NCI-H526 (cell line): ENCODE measurements at regions not wholly inside any gene's neighbourhood (a gene's known extent, or its start where the extent isn't known, plus 50 kb on each side); places are given as distances from the start of the nearest gene placed in this dataset.
"Not testable (repeated sequence)": the region's sequence is repeated elsewhere in the genome, so short reads cannot be mapped to it uniquely, and the experiment has no call there.

Source experiments
- DNase-seq, 2 experiments: peaks; one replicate each; lab custom pipeline; 2025; lab: John Stamatoyannopoulos, UW

DNA sequence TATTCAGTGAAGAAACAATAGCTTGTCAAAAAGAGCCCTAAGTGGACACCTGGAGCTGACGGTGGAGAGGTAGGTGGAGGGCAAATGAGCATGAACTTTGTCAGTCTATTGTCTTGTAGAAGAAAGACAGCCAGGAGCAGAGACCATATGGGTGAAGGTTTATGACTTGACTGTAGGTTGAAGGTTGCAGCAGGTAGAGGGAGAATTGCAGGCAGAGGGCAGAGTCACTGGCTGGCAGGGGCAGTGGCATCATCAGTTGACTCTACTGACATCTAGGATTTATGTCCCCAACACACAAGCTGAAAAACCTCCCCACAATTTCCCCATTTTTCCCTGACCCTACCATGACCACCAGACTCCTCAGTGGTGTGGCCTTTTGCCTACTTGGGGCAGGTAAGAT, 243.6 kb upstream of the PRSS58 start:
- DNase-seq: no peak

DNA sequence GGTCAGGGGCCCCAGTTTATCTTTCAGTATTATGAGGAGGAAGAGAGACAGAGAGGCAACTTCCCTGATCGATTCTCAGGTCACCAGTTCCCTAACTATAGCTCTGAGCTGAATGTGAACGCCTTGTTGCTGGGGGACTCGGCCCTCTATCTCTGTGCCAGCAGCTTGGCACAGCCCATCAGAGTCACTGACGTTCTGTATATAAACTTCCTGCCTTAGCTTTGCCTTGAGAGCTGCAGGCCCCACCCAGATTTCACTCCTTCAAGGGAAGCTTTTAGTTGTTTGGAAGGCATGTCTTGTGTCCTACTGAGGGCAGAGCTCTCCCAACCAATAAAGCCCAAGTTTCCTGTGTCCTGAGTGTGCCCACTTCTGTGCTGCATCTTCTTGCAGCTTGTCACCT, 242.5 kb upstream of the PRSS58 start:
- no peak for DNase-seq

DNA sequence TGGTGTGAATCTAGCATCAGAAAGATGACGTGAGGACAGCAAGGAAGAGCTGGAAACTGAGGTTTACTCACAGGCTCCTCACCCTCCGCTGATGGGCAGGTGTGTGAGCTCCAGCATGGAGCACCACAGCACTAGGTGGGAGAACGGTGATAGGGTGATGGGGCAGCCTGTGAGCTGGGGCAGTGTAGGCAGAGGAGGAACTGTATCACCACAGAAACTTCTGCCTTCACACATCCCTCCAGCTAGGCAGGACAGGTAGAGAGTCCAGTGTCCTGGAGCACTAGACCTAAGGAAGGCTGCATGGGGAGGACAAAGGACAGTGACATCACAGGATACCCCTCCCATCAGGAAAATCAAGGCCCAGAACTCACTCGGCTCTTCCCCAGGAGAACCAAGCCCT, 241.8 kb upstream of the PRSS58 start:
- DNase-seq: no peak

DNA sequence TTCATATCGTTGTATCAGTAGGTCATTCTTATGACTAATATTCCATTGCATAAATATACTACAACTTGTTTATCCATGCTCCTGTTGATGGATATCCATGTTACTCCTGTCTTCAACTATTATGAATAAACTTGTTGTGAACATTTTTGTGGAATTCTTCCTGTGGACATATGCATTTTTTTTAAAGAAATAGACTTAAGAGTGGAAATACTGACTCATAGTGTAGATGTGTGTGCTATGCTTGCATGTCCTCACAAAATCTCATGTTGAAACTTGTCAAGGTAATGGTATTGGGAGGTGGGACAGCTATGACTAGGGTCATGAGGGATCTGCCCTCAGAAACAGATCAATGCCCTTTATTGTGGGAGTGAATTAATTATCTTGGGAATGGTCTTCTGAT, 240.5 kb upstream of the PRSS58 start:
- no peak for DNase-seq

DNA sequence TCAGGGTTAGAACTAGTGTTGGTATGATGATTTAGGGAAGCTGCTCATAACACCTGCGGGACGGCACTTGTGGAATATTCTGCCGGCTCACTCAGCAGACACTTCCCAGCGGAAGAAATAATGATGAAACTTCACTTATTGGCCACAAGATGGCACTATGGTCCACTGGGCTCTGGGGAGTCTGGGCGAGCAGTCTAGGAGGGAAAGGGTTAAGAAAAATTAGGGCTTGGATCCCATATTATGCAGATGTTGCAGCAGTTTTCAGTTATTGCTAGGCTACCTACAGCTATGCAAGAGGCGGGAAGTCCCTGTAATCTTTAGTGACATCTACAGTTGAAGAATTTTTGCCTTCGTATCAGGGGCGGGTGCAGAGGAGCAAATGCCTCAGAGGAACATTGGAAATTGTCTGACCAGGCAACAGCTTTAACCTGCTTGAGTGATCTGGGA, 238.7 kb upstream of the PRSS58 start:
- peak; percentile 84 to 93 for DNase-seq

DNA sequence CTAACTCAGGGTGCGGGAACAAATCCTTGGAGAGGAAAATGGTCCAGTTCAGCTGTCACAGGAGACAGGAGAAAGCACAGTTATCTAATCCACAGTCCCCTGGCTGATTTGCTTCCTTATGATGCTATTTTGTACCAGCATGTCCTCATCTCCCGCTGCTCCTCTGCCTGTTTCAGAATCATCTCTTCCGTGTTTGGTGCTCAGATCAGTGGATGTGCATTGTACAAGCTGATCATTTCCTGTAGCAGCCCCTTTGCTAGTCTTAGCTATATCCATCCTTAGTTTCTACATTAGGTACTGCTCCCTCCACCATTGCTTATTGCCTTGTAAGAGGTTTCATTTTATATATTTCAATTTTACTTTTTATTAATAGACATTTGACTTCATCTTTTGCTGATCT, 238.0 kb upstream of the PRSS58 start:
- not testable (repeated sequence) for DNase-seq

DNA sequence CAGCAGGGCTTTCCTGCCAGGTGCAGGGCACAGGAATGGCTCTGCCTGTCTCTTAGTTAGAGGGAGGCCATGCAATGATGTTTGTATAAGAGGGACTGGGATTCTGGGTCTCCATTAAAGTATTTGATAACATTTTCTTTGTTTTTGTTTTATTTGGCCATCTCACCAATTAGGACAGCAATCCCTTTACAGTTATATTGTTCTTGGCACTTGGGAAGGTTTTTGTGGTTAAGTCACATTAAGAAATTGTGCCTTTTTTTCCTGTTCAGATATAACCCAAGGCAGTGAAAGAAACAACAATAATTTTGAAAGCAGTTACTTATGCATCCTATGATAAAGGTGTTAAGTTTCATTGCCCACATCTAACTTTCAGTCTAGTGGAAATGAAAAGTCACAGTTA, 237.4 kb upstream of the PRSS58 start:
- not testable (repeated sequence) for DNase-seq

DNA sequence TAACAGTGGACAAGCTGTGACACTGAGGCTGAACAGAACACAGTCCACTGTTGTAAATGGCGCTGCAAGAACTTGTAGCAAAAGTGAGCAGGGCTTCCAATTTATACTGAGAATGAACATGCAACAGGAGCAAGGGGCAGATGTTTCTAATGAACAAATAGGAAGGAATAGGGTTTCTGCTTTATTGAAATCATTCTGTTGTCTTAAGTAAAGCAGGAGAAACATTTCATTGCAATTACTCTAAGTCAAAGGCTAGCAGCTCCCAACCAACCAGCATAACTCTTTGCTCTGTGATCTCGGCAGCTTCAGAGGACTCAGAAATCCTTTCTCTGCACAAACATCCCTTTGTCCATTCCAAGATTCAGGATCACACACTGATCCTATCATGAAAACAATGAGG, 236.2 kb upstream of the PRSS58 start:
- no peak for DNase-seq

DNA sequence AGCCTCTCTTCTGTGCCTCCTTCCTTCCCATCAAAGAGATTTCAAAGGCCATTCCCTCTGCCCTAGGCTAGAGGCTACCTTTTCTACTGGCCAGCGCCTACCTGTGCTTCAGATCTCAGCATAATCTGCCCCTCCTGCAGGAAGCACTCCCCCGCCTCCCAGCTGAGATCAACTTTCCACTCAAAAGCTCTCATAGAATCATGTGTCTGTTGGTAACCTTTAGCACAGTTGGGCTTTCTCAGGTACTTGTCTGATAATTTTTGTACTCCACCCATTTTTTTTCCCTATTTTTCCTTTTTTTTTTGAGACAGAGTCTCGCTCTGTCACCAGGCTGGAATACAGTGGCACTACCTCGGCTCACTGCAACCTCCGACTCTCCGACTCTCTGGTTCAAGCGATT, 231.0 kb upstream of the PRSS58 start:
- DNase-seq: no peak

DNA sequence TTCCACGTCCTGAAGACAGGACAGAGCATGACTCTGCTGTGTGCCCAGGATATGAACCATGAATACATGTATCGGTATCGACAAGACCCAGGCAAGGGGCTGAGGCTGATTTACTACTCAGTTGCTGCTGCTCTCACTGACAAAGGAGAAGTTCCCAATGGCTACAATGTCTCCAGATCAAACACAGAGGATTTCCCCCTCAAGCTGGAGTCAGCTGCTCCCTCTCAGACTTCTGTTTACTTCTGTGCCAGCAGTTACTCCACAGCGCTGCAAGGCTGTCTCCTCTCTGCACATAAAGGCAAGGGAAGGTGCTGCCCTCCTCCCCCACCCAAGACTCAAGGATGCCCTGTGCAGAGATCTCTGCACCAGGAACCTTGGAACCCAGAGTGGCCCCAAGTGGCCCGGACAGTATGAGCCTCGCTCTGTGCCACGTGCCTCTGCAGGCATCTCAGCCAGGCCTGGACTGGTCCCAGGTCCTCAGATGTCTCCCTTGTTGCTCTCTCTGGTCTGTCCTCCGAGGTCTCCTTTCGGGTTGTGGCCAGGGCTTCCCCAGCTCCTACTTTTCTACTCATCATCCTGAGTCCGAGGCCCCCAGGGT, 230.3 kb upstream of the PRSS58 start:
- DNase-seq: no peak

DNA sequence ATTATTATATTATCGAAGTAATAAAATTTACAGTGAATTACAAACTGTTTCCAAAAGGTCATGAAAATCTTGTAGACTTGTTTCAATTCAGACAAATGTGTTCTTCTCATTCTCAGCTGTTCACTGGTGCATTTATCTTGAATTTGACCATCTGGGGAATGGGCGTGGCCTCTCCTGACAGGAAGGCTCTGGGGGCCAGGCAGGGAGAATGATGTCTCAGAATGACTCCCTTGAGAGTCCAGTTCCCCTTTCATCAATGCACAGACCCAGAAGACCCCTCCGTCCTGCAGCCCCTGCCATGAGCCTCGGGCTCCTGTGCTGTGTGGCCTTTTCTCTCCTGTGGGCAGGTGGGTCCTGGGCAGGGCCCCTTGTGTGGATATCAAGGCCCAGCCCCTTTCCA, 229.7 kb upstream of the PRSS58 start:
- DNase-seq: not testable (repeated sequence)

DNA sequence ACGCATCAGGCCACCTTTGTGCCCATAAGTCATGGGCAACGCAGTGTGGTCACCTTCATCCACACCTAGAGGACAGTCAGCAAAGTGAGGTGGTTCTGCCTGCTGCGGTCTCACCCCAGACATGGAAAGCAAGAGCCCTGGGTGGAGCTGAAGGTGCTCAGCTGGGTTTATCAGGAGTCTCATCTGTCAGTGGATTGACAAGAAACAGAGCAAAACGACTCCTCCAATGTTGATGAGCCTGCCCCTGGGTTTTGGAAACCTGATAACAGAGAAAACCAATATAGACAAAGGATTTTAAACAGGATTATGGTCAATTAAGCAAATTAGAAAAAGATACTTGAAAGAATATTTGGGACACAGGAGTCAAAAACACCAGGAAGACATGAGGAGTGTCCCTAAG, 229.3 kb upstream of the PRSS58 start:
- DNase-seq: no peak

DNA sequence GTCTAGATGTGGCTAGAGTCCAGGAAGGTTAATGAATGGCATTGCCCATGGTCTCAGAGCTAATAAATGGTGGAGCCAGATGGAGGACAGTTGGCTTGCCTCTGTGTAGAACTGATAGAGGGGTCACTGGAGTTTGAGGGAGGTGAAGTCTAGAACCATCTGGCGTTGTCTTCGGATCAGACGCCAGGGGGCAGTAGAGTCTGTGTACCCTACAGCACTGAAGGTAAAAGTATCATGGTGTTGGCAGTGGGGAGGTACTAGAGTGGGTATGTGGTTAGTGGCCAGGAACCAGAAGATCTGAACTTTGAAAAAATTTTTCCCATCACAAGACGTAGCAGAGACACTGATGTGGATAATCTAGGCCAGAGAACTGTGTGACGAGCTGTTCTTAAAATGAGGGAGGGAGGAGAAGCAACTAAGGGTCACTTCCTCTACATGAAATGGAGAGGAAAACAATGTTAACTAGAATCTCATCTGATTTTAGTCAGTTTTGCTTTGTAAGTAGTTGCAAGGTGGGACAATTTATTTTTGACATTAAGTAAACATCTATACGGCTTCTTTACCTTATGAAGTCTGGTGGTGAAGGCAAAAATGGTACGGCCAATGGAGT, 227.9 kb upstream of the PRSS58 start:
- DNase-seq: no peak

DNA sequence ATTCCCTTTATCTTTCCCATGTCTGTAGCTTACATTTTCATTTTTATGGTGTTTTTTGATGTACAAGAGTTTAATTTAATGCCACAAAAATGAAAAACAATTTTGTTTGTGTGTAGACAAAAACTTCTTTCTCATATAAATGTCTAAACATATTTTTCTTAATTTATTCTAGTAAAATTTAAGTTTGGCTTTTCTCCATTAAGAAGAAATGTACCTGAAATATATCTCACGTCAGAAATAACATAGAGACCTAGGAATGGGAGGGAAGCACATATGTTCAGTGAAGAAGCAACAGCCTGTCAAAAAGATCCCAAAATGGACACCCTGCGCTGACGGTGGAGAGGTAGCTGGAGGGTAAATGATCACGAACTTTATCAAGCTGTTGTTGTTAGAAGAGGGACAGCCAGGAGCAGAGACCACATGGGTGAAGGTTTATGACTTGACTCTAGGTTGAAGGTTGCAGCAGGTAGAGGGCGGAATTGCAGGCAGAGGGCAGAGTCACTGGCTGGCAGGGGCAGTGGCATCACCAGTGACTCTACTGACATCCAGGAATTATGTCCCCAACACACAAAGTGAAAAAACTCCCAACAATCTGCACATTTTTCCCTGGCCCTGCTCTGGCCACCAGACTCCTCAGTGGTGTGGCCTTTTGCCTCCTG, 225.9 kb upstream of the PRSS58 start:
- no peak for DNase-seq

DNA sequence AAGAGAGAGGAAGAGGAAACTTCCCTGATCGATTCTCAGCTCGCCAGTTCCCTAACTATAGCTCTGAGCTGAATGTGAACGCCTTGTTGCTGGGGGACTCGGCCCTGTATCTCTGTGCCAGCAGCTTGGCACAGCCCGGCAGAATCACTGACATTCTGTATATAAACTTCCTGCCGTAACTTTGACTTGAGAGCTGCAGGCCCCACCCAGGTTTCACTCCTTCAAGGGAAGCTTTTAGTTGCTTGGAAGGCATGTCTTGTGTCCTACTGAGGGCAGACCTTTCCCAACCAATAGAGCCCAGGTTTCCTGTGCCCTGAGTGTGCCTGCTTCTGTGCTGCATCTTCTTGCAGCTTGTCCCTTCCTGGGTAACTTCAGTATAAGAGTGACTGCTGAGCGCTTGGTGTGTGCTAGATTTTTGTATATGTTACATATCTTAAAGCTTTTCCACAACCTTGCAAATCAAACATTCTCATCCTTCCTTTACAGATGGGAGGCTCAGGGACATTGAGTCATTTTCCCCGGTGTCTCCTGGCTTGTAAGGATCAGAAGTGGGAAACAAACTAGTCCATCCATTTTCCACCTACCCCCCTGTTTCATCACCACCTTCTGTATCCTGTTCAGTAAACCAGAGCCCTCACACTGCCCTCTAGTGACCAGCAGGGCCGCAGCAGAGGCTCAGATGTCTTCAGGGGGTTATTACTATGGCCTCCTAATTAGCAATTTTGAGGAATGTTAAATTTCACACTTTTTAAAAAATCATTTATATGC, 225.2 kb upstream of the PRSS58 start:
- DNase-seq: peak; percentile 35 to 68

DNA sequence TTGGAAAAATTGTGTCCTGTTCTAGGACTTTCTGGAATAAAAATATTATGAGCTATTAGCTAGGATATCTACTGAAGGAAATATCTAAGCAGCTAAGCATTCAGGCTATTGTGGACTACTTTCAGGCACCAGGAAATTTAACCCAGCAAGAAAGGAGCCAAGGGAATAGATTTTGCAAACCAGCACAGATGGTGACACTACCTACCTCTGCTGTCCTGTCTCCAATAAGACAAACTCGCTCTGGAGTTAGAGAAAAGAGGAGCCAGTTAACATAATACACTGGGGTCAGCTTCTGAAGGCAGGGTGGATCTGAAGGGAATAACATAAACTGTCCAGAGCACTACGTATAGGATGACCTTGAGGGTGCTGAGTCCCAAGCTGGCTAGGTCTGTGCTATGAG, 223.7 kb upstream of the PRSS58 start:
- DNase-seq: peak in 1 of 2 experiments; percentile 22

DNA sequence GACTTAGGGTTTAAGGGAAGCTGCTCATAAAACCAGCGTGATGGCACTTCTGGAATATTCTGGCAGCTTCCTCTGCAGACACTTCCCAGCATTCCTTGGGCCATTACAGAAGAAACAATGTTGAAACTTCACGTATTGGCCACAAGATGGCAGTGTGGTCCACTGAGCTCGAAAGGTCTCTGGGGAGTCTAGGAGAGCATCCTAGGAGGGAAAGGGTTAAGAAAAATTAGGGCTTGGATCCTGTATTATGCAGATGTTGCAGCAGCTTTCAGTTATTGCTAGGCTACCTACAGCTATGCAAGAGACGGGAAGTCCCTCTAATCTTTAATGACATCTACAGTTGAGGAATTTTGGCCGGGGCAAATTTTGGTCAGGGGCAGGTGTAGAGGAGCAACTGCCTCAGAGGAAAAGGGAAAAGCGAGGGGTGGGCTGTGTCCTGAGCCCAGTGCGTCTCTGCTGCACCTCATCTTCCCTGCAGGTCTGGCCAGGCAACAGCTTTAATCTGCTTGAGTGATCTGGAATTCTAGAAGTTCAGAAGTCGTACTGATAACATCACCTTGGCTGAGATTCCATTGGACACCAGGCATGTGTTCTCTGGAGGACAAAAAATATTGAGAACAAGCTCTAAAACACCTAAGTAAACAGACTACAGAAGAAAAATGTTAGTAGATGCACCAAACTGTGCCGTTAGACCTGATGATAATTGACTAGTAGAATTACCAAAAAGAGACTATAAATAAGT, 220.8 kb upstream of the PRSS58 start:
- peak; percentile 58 to 80 for DNase-seq

DNA sequence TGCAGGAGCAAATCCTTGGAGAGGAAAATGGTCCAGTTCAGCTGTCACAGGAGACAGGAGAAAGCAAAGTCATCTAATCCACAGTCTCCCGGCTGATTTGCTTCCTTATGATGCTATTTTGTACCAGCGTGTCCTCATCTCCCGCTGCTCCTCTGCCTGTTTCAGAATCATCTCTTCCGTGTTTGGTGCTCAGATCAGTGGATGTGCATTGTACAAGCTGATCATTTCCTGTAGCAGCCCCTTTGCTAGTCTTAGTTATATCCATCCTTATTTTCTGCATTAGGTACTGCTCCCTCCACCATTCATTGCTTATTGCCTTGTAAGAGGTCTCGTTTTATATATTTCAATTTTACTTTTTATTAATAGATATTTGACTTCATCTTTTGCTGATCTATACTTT, 219.9 kb upstream of the PRSS58 start:
- DNase-seq: not testable (repeated sequence)

DNA sequence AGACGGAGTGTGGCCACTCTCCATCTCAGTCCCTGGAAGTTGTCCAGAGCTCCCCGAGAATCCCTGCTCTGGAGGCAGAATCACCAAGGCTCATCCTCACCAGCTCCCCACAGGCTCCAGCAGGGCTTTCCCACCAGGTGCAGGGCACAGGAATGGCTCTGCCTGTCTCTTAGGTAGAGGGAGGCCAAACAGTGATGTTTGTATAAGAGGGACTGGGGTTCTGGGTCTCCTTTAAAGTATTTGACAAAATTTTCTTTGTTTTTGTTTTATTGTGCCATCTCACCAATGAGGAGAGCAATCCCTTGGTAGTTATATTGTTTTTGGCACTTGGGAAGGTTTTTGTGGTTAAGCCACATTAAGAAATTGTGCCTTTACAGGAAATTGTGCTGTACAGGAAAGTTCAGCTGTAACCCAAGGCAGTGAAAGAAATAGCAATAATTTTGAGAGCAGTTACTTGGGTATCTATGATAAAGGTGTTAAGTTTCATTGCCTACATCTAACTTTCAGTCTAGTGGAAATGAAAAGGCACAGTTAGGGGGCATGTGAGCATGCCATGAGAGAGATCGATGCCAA, 219.3 kb upstream of the PRSS58 start:
- DNase-seq: no peak

DNA sequence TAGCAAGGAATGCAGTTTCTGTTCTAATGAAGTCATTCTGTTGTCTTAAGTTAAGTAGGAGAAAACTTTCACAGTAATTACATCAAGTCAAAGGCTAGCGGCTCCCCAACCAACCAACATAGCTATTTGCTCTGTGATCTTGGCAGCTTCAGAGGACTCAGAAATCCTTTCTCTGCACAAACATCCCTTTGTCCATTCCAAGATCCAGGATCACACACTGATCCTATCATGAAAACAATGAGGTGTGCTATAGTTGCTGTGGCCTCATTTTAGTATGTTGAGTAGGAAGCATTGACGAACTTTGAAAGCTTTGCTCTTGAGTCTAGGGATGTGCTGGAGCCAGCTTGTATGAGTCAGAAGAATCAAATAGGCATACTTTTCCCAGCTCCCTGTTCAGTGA, 218.2 kb upstream of the PRSS58 start:
- no peak for DNase-seq

DNA sequence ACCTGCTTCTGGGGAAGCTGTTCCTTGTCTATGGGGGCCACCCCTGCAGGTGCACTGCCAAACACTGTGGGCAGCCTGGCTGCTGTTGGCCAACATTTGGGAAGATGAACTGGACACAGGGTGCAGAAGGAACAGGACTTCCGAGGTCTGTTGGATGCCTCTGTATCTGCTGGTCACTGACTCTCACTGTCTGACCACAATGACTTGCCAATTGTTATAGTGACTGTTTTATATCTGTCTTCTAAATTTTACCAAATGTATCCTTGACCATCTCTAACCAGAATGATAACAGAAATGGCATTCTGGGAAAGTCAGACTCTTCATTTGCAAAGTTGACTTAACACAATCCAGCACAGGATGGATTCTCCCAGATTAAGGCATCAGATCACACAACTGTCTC, 214.0 kb upstream of the PRSS58 start:
- no peak for DNase-seq

DNA sequence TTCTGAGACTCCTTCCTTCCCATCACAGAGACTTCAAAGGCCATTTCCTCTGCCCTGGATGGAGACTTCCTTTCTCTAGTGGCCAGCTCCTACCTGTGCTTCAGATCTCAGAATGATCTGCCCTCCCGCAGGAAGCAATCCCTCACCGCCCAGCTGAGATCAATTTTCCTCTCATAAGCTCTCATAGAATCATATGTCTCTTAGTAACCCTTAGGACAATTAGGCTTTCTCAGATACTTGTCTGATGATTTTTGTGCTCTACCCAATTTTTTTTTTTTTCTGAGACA, 212.6 kb upstream of the PRSS58 start:
- no peak for DNase-seq
